ENCODE measurements at regions not wholly inside any gene's neighbourhood (a gene's known extent, or its start where the extent isn't known, plus 50 kb on each side); places are given as distances from the start of the nearest gene placed in this dataset.

- no peak for TF ChIP-seq CTCF (IDR thresholded peaks at IDR 0.05; ENCODE audit: insufficient read depth, low read length, poor library complexity, severe bottlenecking)
- no peak for DNase-seq (ENCODE audit: extremely low read depth, insufficient read length)
- H3K27me3 ChIP-seq (replicated peaks; ENCODE audit: control insufficient read depth, insufficient read depth, low read length) = no peaks in the 10 kb centered on the region
- no peaks in the 10 kb centered on the region for H3K36me3 ChIP-seq (ENCODE audit: control insufficient read depth, insufficient read depth, low read length)
- no peak overlapping the region for H3K4me3 ChIP-seq (replicated peaks; ENCODE audit: low read depth, low read length)
Measured at GRCh38 chr7:50208378-50208982, 96.0 kb upstream of the IKZF1 start.

- Histone ChIP-seq H3K36me3 (ENCODE audit: control insufficient read depth, insufficient read depth, low read length) (no peaks in the 10 kb centered on the region), H3K4me3 (replicated peaks; ENCODE audit: low read depth, low read length) (no peak overlapping the region), H3K27me3 (replicated peaks; ENCODE audit: control insufficient read depth, insufficient read depth, low read length) (no peaks in the 10 kb centered on the region)
- no peak for DNase-seq (ENCODE audit: extremely low read depth, insufficient read length)
- TF ChIP-seq CTCF (IDR thresholded peaks at IDR 0.05; ENCODE audit: insufficient read depth, low read length, poor library complexity, severe bottlenecking) = no peak
Measured at GRCh38 chr7:50207686-50208255, 96.7 kb upstream of the IKZF1 start.

DNA sequence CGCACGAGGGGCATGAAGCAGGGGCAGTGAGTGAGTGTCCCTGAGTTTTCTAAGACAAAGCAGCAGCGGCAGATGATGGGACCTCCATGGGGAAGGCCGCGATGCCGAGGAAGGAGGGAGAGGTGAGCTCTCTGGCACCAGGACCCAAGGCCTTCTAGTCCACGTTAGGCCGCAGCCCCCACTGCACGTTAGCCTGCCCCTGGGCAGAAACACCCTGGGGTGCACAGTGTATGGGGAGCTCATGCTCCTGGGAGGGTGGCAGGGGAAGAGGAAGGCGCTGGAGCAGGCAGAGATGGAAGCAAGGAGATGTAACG is 97.3 kb upstream of the IKZF1 start:
- no peak overlapping the region for H3K4me3 ChIP-seq (replicated peaks; ENCODE audit: low read depth, low read length)
- DNase-seq (ENCODE audit: extremely low read depth, insufficient read length) = no peak

DNA sequence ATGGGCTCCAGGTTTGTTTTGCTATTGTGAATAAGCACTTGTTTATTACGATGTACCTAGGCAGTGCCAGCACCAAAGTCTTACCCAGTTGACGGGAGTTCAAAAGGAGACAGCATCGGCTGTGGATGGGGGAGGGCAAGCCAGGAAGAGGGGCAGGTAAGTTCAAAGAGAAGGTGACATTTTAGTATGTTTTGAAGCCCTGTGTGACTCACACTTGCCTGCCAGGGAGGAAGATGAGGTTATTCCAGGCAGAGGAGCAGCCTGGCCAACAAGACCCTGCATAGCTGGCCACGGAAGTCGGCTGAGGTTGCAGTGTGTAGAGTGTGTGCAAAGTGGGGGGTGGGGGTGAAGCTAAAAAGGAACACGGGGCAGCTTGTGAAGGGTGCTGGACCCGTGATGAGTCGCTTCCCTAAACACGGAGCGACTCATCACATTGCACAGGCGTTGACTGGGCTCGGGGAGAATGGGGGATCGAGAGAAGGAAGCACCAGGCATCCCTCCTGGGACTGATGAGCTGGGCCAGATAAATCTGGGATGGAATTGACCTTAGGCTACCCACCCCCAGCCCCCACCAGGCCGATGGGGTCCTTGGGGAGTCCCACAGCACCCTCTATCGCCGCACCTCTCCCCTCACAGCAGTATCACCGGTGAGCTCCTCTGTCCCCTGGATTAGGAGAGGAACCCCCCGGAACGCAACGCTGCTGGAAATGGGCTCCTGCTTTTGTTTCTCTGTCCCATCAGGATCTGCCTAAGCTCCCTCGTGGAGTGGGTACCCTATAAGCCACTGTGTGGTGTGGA is 97.9 kb upstream of the IKZF1 start:
- no peaks in the 10 kb centered on the region for H3K36me3 ChIP-seq (ENCODE audit: control insufficient read depth, insufficient read depth, low read length)
- H3K4me3 ChIP-seq (replicated peaks; ENCODE audit: low read depth, low read length) = no peak overlapping the region
- TF ChIP-seq CTCF (IDR thresholded peaks at IDR 0.05; ENCODE audit: insufficient read depth, low read length, poor library complexity, severe bottlenecking) = no peak
- H3K27me3 ChIP-seq (replicated peaks; ENCODE audit: control insufficient read depth, insufficient read depth, low read length) = no peaks in the 10 kb centered on the region
- no peak for DNase-seq (ENCODE audit: extremely low read depth, insufficient read length)

More for the DNA sequence above, 97.3 kb upstream of the IKZF1 start:
- Histone ChIP-seq H3K36me3 (ENCODE audit: control insufficient read depth, insufficient read depth, low read length) (no peaks in the 10 kb centered on the region), H3K27me3 (replicated peaks; ENCODE audit: control insufficient read depth, insufficient read depth, low read length) (no peaks in the 10 kb centered on the region)
- no peak for TF ChIP-seq CTCF (IDR thresholded peaks at IDR 0.05; ENCODE audit: insufficient read depth, low read length, poor library complexity, severe bottlenecking)

DNA sequence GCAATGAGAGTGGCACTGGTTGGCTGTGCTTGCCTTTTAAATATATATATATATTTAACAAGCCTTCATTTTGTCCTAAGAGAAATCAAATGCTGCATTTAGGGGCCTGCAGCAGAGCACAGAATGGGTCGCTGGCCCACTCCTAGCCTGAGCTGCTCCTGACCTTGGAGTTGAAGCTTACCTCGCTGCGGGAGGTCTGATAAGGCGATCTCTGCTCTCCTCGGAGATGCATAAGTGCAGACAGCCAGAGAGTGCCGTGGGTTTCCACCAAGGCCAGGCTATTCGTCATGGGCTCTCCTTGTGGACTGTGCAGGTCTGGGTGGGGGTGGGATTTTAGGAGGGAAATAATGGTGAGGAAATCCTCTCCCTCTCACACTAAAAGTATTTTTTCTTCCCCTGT is 99.5 kb upstream of the IKZF1 start:
- H3K27me3 ChIP-seq (replicated peaks; ENCODE audit: control insufficient read depth, insufficient read depth, low read length) = no peaks in the 10 kb centered on the region
- no peak for TF ChIP-seq CTCF (IDR thresholded peaks at IDR 0.05; ENCODE audit: insufficient read depth, low read length, poor library complexity, severe bottlenecking)
- no peaks in the 10 kb centered on the region for H3K36me3 ChIP-seq (ENCODE audit: control insufficient read depth, insufficient read depth, low read length)
- DNase-seq (ENCODE audit: extremely low read depth, insufficient read length) = no peak
- H3K4me3 ChIP-seq (replicated peaks; ENCODE audit: low read depth, low read length) = no peak overlapping the region
